HG03575 (cell line): ENCODE measurements at regions not wholly inside any gene's neighbourhood (a gene's known extent, or its start where the extent isn't known, plus 50 kb on each side); places are given as distances from the start of the nearest gene placed in this dataset.

ENCODE experiments used
- ATAC-seq: cut with Tn5 transposase; IDR thresholded peaks from one replicate; pipeline ENCODE4 v1.9.1; 2021; ENCODE audit not compliant: unreplicated experiment, insufficient number of reproducible peaks, low FRiP score; ENCODE audit errors: extremely low read depth

GRCh38 chr7:109073543-109073942 is 503.9 kb downstream of the DNAJB9 start:
- ATAC-seq, result no peak

- no peak for ATAC-seq
Observed at GRCh38 chr7:109076396-109076972, 506.8 kb downstream of the DNAJB9 start.

GRCh38 chr7:109091042-109091441 is 521.4 kb downstream of the DNAJB9 start:
- no peak for ATAC-seq

GRCh38 chr7:109092268-109092667 is 522.6 kb downstream of the DNAJB9 start:
- no peak for ATAC-seq

GRCh38 chr7:109101332-109101731 is 531.7 kb downstream of the DNAJB9 start:
- ATAC-seq, result no peak

GRCh38 chr7:109109558-109109957 is 539.9 kb downstream of the DNAJB9 start:
- no peak for ATAC-seq

- no peak for ATAC-seq
Observed at GRCh38 chr7:109111086-109111485, 541.4 kb downstream of the DNAJB9 start.

- ATAC-seq, result no peak
Observed at GRCh38 chr7:109121599-109122300, 552.1 kb downstream of the DNAJB9 start.

- ATAC-seq, result no peak
Observed at GRCh38 chr7:109125001-109125400, 555.3 kb downstream of the DNAJB9 start.

GRCh38 chr7:109126404-109127050 is 556.9 kb downstream of the DNAJB9 start:
- no peak for ATAC-seq

- ATAC-seq, result no peak
Observed at GRCh38 chr7:109127145-109127544, 557.5 kb downstream of the DNAJB9 start.

- no peak for ATAC-seq
Observed at GRCh38 chr7:109131141-109131540, 561.5 kb downstream of the DNAJB9 start.

- ATAC-seq, result no peak
Observed at GRCh38 chr7:109136893-109137292, 567.2 kb downstream of the DNAJB9 start.

- ATAC-seq, result no peak
Observed at GRCh38 chr7:109154748-109155147, 585.1 kb downstream of the DNAJB9 start.

- no peak for ATAC-seq
Observed at GRCh38 chr7:109158246-109158645, 588.6 kb downstream of the DNAJB9 start.

GRCh38 chr7:109176661-109177060 is 607.0 kb downstream of the DNAJB9 start:
- no peak for ATAC-seq

GRCh38 chr7:109178342-109178741 is 608.7 kb downstream of the DNAJB9 start:
- no peak for ATAC-seq

- no peak for ATAC-seq
Observed at GRCh38 chr7:109179601-109180000, 609.9 kb downstream of the DNAJB9 start.

- ATAC-seq, result no peak
Observed at GRCh38 chr7:109190766-109191398, 621.2 kb downstream of the DNAJB9 start.

- no peak for ATAC-seq
Observed at GRCh38 chr7:109206196-109206595, 636.5 kb downstream of the DNAJB9 start.
